AG09319 (cell line): ENCODE measurements at regions not wholly inside any gene's neighbourhood (a gene's known extent, or its start where the extent isn't known, plus 50 kb on each side); places are given as distances from the start of the nearest gene placed in this dataset.
"Not testable (repeated sequence)": the region's sequence is repeated elsewhere in the genome, so short reads cannot be mapped to it uniquely, and the experiment has no call there.

Source experiments
- DNase-seq: peaks from one replicate; pipeline ENCODE4 v3.0.0-alpha.2; 2010; ENCODE audit warnings: low read depth; ENCODE audit errors: extremely low read depth
- TF ChIP-seq, protein P1 (sequence below): IDR thresholded peaks from 2 replicates; pipeline ENCODE4 v1.5.1; 2011; ENCODE audit warnings: low read depth, mild to moderate bottlenecking, inconsistent platforms, low read length, moderate library complexity

DNA sequence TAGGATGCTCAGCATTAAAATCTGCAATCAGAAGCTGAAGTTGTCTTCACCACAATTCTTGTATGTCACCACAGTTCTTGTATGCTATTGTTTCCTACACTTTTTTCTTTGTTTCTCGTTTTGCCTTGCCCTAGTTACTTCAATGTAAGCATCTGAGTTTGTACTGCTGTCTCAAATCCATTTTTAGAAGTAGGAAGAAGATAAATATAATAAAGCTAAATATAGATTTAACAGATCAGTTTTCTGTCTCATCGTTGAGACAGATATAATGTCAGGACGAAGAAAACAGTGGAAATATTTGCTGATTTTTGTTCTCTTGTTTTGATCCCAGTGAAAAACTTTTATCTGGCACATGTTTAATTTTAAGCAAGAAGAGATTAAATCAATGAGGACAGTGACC lies 318.0 kb downstream of the QKI start:
- TF ChIP-seq, protein P1, sequence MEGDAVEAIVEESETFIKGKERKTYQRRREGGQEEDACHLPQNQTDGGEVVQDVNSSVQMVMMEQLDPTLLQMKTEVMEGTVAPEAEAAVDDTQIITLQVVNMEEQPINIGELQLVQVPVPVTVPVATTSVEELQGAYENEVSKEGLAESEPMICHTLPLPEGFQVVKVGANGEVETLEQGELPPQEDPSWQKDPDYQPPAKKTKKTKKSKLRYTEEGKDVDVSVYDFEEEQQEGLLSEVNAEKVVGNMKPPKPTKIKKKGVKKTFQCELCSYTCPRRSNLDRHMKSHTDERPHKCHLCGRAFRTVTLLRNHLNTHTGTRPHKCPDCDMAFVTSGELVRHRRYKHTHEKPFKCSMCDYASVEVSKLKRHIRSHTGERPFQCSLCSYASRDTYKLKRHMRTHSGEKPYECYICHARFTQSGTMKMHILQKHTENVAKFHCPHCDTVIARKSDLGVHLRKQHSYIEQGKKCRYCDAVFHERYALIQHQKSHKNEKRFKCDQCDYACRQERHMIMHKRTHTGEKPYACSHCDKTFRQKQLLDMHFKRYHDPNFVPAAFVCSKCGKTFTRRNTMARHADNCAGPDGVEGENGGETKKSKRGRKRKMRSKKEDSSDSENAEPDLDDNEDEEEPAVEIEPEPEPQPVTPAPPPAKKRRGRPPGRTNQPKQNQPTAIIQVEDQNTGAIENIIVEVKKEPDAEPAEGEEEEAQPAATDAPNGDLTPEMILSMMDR = no peak
- DNase-seq = no peak

DNA sequence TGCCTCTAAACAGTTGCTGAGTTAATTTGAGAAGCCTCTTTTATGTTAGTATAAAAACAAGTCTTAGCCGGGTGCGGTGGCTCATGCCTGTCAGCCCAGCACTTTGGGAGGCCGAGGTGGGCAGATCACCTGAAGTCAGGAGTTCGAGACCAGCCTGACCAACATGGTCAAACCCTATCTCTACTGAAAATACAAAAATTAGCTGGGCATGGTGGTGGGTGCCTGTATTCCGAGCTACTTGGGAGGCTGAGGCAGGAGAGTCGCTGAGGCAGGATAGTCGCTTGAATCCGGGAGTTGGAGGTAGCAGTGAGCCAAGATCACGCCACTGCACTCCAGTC lies 317.5 kb downstream of the QKI start:
- not testable (repeated sequence) for DNase-seq

DNA sequence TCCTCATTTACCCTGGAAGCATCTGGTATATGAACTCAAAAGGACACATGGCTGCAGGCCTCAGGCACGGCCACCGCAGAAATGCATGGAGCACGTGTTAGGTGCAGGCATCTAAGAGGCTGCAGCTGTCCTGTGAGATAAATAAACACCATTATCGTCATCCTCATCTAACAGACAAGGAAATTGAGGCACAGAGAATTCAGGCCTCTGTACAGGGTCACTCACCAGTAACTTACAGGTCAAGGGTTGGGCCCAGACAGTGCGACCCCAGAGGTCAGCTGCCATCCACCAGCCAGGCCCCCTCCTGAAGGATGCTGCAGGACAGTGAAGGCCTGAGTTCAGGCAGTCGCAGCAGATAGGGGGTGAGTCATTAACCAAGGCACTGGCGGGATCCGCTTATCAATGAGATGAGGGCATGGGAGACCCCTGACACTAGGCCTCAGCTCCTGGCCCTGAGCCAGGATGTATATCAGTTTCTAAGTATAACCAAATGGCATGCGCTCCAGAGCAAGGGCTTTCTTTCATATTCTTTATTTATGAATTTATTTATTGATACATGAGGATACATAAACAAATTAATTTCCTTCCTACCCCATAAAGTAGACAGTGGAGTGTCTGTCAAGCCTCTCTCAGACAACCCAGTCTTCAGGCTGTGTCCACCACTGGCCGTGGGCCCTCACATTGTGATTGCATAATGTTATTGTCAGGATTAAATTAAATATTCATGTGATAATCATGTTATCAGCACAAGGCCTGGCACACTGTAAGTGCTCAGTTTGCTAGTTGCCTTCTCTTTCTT lies 316.9 kb downstream of the QKI start:
- TF ChIP-seq, protein P1 = no peak
- DNase-seq = no peak

DNA sequence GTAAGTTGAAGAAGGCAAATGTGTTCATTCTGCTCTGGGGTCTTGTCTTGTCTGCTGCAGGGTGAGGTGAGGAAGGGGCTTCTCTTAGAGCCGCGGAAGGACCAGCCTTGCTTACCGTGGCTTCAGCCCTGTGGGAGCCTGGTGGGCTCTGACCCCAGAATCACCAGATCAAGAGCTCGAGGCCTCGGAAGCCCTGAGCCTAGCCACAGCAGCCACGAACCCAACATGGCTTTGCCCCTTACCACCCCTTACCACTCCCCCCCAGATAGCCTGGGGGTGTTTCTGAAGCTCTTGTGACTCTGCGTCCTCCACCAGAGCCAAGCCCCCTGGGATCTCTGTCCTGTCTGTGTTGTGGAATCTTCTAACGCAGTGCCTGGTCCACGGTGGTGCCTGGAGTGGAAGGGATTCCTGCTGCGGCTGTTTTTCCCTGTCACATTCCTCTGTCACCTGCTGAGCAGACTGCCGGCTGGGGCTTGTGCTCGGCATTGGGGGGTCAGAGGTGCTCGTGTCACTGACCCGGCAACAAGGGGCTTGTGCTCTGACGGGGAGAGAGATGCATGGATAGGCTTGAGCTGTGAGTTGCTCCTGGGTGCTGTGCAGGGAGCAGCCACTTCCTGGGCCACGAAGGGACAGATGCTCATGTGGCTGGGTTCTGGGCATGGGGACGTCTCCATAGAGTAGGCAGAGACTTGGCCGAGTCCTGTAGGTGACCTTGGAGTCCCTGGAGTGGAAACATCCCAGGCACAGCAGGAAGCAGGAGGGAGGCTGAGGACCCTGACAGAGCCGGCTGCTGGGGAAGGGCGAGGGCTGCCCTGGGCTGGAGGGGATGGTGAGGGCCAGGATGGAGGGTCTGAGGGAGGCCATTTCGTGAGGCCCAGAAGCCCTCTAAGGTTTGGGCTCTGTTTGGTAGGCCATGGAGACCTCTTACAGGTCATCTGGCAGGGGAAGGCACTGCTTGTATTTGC lies 316.0 kb downstream of the QKI start:
- no peak for DNase-seq
- TF ChIP-seq, protein P1 = no peak

DNA sequence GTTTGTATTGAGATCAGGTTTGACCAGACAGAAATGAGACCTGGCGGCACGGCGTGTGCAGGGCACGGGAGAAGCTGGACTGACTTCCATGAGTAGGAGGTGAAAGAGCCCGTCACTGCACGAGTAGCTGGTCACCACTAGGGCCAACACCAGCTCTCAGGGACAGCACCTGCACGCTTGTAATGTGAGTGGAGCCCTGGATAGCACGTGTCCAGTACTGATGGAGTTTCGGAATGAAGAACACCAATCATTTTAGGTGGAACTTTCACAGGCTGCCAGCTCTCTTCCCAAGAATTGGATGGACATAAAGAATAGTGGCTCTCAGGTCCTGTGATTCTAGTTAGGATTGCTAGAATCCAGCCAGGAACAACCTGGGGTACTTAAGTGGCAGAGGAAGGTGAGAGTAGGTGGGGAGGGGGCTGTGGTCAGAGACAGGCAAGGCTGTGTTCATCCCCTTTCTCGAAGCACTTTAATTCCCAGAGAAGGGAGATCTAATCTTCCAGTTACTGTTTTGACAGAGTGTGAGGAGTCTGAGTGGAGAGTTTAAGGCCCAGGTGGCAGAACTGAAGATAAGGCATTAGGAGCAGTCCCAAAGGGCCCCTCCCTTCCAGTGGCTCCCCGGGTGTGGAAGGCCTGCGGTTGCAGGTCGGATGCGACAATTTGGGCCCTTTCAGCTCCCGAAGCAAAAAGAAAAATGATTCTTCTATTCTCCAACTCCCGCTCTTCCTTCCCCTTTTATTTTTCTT lies 314.8 kb downstream of the QKI start:
- TF ChIP-seq, protein P1 = no peak
- DNase-seq = no peak

DNA sequence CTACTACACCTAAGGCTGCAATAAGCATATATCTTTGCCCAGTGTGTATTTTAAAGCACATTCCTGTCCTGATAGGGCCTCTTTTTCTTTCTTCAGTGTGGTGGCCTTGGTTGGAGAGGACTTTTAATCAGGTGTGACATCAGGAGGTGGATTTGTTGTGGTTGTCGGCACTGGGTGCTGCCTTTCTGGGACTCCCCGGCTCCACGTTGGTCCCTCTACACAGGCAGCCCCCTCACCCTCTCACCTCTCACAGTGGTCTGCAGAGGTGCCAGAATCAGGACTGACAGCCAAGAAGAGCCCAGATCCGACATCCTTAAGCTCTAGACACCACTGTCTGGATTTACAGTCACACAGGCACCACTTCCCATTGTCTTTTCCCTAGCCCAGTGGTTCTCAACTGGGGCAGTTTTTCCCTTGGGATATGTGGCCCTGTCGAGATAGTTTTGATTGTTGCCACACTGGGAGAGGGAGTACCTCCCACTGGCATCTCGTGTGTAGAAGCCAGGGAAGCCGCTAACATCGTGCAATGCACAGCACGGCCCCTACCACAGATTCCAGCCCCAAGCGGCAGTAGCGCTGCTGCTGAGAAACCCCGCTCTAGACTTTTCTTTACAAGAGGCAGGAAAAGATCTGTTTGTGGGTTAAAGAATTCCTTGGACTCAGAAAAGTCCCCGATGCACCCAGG lies 314.1 kb downstream of the QKI start:
- DNase-seq = no peak
- TF ChIP-seq, protein P1 = no peak

DNA sequence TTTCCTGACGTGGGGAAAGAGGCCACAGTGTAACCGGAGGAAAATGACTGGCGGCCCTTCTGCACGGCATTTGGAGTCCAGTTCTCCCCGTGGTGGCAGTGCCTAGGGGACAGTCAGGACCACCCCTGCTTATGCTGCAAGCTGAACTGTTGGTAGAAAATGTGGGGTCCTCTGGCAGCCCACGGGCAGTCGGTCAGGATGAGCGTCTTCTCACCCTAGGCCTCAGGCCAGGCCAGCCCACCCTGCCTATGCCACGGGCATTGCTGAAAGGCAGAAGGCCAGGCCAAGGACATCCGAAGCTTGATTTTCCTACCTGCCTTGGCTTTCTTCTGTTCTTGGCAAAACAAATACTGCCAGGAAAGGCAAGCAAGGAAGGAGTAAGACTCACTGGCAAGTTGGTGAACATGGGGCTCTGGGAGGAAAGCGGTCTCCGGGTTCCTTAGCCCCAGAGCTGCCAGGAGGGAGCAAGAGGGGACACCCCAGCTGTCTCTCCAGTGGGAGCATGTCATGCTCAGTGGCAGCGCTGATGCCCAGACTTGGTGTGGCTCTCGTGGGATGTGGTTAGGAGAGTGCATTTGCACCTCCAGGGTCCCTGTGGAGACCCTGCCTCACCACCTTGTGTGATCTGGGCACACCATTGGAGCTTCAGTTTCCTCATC lies 311.6 kb downstream of the QKI start:
- no peak for DNase-seq
- TF ChIP-seq, protein P1 = no peak
